Activated naive CD8-positive, alpha-beta T cell treated with anti-CD3 and anti-CD28 coated beads for 36 hours (primary cell): ENCODE measurements at regions not wholly inside any gene's neighbourhood (a gene's known extent, or its start where the extent isn't known, plus 50 kb on each side); places are given as distances from the start of the nearest gene placed in this dataset.

ENCODE experiments used
- DNase-seq: peaks from one replicate; pipeline ENCODE4 v3.0.0; 2021
- H3K27ac Mint-ChIP-seq: one replicate; pipeline ENCODE4 v1.8.0; 2022; ENCODE audit warnings: mild to moderate bottlenecking, moderate library complexity, mixed read lengths
- H3K27me3 Mint-ChIP-seq: one replicate; pipeline ENCODE4 v1.8.0; 2022; ENCODE audit warnings: mild to moderate bottlenecking, mixed read lengths
- H3K36me3 Mint-ChIP-seq: one replicate; pipeline ENCODE4 v1.8.0; 2021; ENCODE audit warnings: mild to moderate bottlenecking, mixed read lengths
- H3K4me1 Mint-ChIP-seq: one replicate; pipeline ENCODE4 v1.8.0; 2021; ENCODE audit warnings: mixed read lengths
- H3K4me3 Mint-ChIP-seq: one replicate; pipeline ENCODE4 v1.8.0; 2022; ENCODE audit warnings: mild to moderate bottlenecking, moderate library complexity, mixed read lengths
- H3K9me3 Mint-ChIP-seq: one replicate; pipeline ENCODE4 v1.8.0; 2022; ENCODE audit warnings: mixed read lengths

GRCh38 chr18:42689310-42689709, 426.2 kb downstream of the RIT2 start:
- H3K27me3 Mint-ChIP-seq: no peaks in the 10 kb centered on the region
- no peak for DNase-seq
- H3K36me3 Mint-ChIP-seq: no peaks in the 10 kb centered on the region
- H3K9me3 Mint-ChIP-seq: peaks cover 11% of the 10 kb centered on the region
- no peaks in the 10 kb centered on the region for H3K4me1 Mint-ChIP-seq
- no peak overlapping the region for H3K27ac Mint-ChIP-seq
- no peak overlapping the region for H3K4me3 Mint-ChIP-seq
